ENCODE measurements at regions not wholly inside any gene's neighbourhood (a gene's known extent, or its start where the extent isn't known, plus 50 kb on each side); places are given as distances from the start of the nearest gene placed in this dataset.

GRCh38 chr5:166746506-166746905 lies 1544.9 kb upstream of the WWC1 start:
- Mint-ChIP-seq H3K27me3 (ENCODE audit: insufficient read depth) (no peaks in the 10 kb centered on the region), H3K9me3 (no peaks in the 10 kb centered on the region), H3K4me1 (peaks cover 46% of the 10 kb centered on the region), H3K36me3 (ENCODE audit: low read depth) (no peaks in the 10 kb centered on the region), H3K27ac (no peak overlapping the region), H3K4me3 (no peak overlapping the region)
- Histone ChIP-seq H3K4me3 (ENCODE audit: low read length) (no peak overlapping the region), H3K36me3 (ENCODE audit: control insufficient read depth, insufficient read depth, low read length) (no peaks in the 10 kb centered on the region), H3K4me1 (ENCODE audit: control insufficient read depth, insufficient read depth, low read length) (no peaks in the 10 kb centered on the region), H3K9me3 (ENCODE audit: control insufficient read depth, low read length) (no peaks in the 10 kb centered on the region), H3K27me3 (ENCODE audit: control insufficient read depth, insufficient read depth, low read length, poor library complexity, severe bottlenecking) (no peaks in the 10 kb centered on the region), H3K9ac (ENCODE audit: extremely low read depth, low read length, poor library complexity, severe bottlenecking) (no peak overlapping the region), H3K27ac (ENCODE audit: low read depth, low read length) (no peak overlapping the region)
- TF ChIP-seq CTCF (conservative IDR thresholded peaks at IDR 0.05) = no peak
- WGBS, 2 experiments (ENCODE audit: insufficient coverage in 1 of 2, insufficient read length in 1 of 2) = 100% methylated on average over 2 of the region's 2 CpGs
- no peak for DNase-seq

DNA sequence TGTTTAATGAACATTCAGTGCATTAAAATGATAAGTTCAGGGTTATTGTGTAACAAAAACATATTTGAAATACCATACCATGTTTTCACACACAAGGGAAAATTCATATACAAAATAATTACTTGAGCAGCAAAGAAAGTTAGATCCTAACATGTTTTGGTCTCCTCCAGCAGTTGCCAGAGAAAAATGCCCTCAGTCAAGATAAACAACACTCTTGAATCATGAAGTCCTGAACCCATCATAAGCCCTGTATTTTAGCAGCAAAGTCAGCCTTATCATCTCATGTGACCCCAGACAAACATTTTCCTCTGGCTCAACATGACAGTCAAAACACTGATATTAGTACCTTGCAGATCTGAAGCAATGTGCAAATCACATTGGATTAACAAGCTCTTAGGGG lies 1541.1 kb upstream of the WWC1 start:
- no peaks in the 10 kb centered on the region for H3K4me1 ChIP-seq (ENCODE audit: control insufficient read depth, insufficient read depth, low read length)
- H3K4me1 Mint-ChIP-seq = peaks cover 13% of the 10 kb centered on the region
- no peak overlapping the region for H3K27ac Mint-ChIP-seq
- H3K4me3 Mint-ChIP-seq = no peak overlapping the region
- H3K36me3 ChIP-seq (ENCODE audit: control insufficient read depth, insufficient read depth, low read length) = no peaks in the 10 kb centered on the region
- no peaks in the 10 kb centered on the region for H3K36me3 Mint-ChIP-seq (ENCODE audit: low read depth)
- no peaks in the 10 kb centered on the region for H3K9me3 ChIP-seq (ENCODE audit: control insufficient read depth, low read length)
- no peak overlapping the region for H3K9ac ChIP-seq (ENCODE audit: extremely low read depth, low read length, poor library complexity, severe bottlenecking)
- H3K27ac ChIP-seq (ENCODE audit: low read depth, low read length) = no peak overlapping the region
- no peak for TF ChIP-seq CTCF (conservative IDR thresholded peaks at IDR 0.05)
- no peaks in the 10 kb centered on the region for H3K9me3 Mint-ChIP-seq
- no peaks in the 10 kb centered on the region for H3K27me3 ChIP-seq (ENCODE audit: control insufficient read depth, insufficient read depth, low read length, poor library complexity, severe bottlenecking)
- no peak for DNase-seq
- no peaks in the 10 kb centered on the region for H3K27me3 Mint-ChIP-seq (ENCODE audit: insufficient read depth)
- no peak overlapping the region for H3K4me3 ChIP-seq (ENCODE audit: low read length)

DNA sequence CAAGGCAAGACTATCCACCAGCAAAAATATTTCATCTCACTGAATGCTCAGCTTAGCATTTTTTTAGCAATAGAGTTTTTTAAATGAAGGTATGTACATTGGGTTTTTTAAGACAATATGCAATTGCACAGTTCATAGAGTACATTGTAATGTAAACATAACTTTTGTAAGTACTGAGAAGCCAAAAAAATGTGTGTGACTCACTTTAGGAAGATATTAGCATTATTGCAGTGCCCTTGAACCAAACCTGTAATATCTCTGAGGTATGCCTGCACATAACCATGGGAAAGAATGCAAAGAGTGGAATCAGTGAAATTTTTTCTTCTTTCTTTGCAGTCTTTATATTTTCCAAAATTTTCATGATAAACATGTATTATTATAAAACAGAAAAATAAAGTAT lies 1533.3 kb upstream of the WWC1 start:
- Histone ChIP-seq H3K36me3 (ENCODE audit: control insufficient read depth, insufficient read depth, low read length) (no peaks in the 10 kb centered on the region), H3K4me3 (ENCODE audit: low read length) (no peak overlapping the region), H3K9ac (ENCODE audit: extremely low read depth, low read length, poor library complexity, severe bottlenecking) (no peak overlapping the region), H3K27me3 (ENCODE audit: control insufficient read depth, insufficient read depth, low read length, poor library complexity, severe bottlenecking) (no peaks in the 10 kb centered on the region), H3K27ac (ENCODE audit: low read depth, low read length) (no peak overlapping the region), H3K4me1 (ENCODE audit: control insufficient read depth, insufficient read depth, low read length) (no peaks in the 10 kb centered on the region), H3K9me3 (ENCODE audit: control insufficient read depth, low read length) (no peaks in the 10 kb centered on the region)
- Mint-ChIP-seq H3K27ac (no peak overlapping the region), H3K9me3 (peaks cover 9% of the 10 kb centered on the region), H3K36me3 (ENCODE audit: low read depth) (peaks cover 3% of the 10 kb centered on the region), H3K27me3 (ENCODE audit: insufficient read depth) (no peaks in the 10 kb centered on the region), H3K4me1 (no peaks in the 10 kb centered on the region), H3K4me3 (no peak overlapping the region)
- TF ChIP-seq CTCF (conservative IDR thresholded peaks at IDR 0.05) = no peak
- DNase-seq = no peak

Measured in endodermal cell (in vitro differentiated cells).